GM18520 (cell line): ENCODE measurements at regions not wholly inside any gene's neighbourhood (a gene's known extent, or its start where the extent isn't known, plus 50 kb on each side); places are given as distances from the start of the nearest gene placed in this dataset.
"Not testable (repeated sequence)": the region's sequence is repeated elsewhere in the genome, so short reads cannot be mapped to it uniquely, and the experiment has no call there.

Experiments used
- ATAC-seq: cut with Tn5 transposase; IDR thresholded peaks from one replicate; pipeline ENCODE4 v1.9.1; 2021; ENCODE audit not compliant: unreplicated experiment

- ATAC-seq, result no peak
Observed at GRCh38 chrX:114095789-114096188, 488.1 kb upstream of the HTR2C start.

- ATAC-seq, result no peak
Observed at GRCh38 chrX:114087543-114087942, 496.3 kb upstream of the HTR2C start.

GRCh38 chrX:114077773-114078172 lies 506.1 kb upstream of the HTR2C start:
- no peak for ATAC-seq

- no peak for ATAC-seq
Observed at GRCh38 chrX:114075073-114075673, 508.7 kb upstream of the HTR2C start.

- ATAC-seq, result no peak
Observed at GRCh38 chrX:114073926-114074325, 510.0 kb upstream of the HTR2C start.

- ATAC-seq, result no peak
Observed at GRCh38 chrX:114071412-114071811, 512.5 kb upstream of the HTR2C start.

GRCh38 chrX:114065577-114066223 lies 518.2 kb upstream of the HTR2C start:
- no peak for ATAC-seq

- ATAC-seq, result no peak
Observed at GRCh38 chrX:114061226-114061625, 522.7 kb upstream of the HTR2C start.

GRCh38 chrX:114058988-114059418 lies 524.9 kb upstream of the HTR2C start:
- no peak for ATAC-seq

GRCh38 chrX:114057422-114057821 lies 526.5 kb upstream of the HTR2C start:
- ATAC-seq, result not testable (repeated sequence)

- ATAC-seq, result no peak
Observed at GRCh38 chrX:114051667-114052315, 532.1 kb upstream of the HTR2C start.

- no peak for ATAC-seq
Observed at GRCh38 chrX:114050075-114050796, 533.6 kb upstream of the HTR2C start.

GRCh38 chrX:114049063-114049462 lies 534.8 kb upstream of the HTR2C start:
- no peak for ATAC-seq

- no peak for ATAC-seq
Observed at GRCh38 chrX:114047558-114047957, 536.3 kb upstream of the HTR2C start.

GRCh38 chrX:114046695-114047279 lies 537.1 kb upstream of the HTR2C start:
- ATAC-seq, result no peak

- ATAC-seq, result not testable (repeated sequence)
Observed at GRCh38 chrX:114041470-114041869, 542.4 kb upstream of the HTR2C start.

GRCh38 chrX:114040661-114041269 lies 543.1 kb upstream of the HTR2C start:
- ATAC-seq, result not testable (repeated sequence)

- ATAC-seq, result not testable (repeated sequence)
Observed at GRCh38 chrX:114040111-114040510, 543.8 kb upstream of the HTR2C start.

- no peak for ATAC-seq
Observed at GRCh38 chrX:114038358-114038757, 545.5 kb upstream of the HTR2C start.

GRCh38 chrX:114037515-114037914 lies 546.4 kb upstream of the HTR2C start:
- no peak for ATAC-seq
